CD14-positive monocyte (primary cell): ENCODE measurements at regions not wholly inside any gene's neighbourhood (a gene's known extent, or its start where the extent isn't known, plus 50 kb on each side); places are given as distances from the start of the nearest gene placed in this dataset.

Experiments used
- DNase-seq, 3 donors: peaks; one replicate each; pipeline ENCODE4 v3.0.0-alpha.2; 2011 to 2022
- H2AFZ ChIP-seq: 2 replicates; pipeline ENCODE4 v1.6.0; 2012; ENCODE audit warnings: mild to moderate bottlenecking, low read depth, low read length, inconsistent platforms; ENCODE audit not compliant: insufficient read depth, poor library complexity, severe bottlenecking
- H3K27ac ChIP-seq, 2 donors: 1 replicate in 1 of 2; 2 replicates in 1 of 2; pipeline ENCODE4 v1.5.1; 2012 to 2013; ENCODE audit warnings: low read length in 2 of 2, control low read depth in 1 of 2, inconsistent platforms in 1 of 2, low read depth in 1 of 2, mild to moderate bottlenecking in 1 of 2
- H3K27me3 ChIP-seq, 2 donors: one replicate each; pipeline versions ENCODE4 v1.6.0 to v1.6.1; 2011 to 2013; ENCODE audit warnings: low read length in 2 of 2; ENCODE audit not compliant: control insufficient read depth in 2 of 2, insufficient read depth in 2 of 2
- H3K36me3 ChIP-seq, 2 donors: replicated peaks in 1 of 2; 1 replicate in 1 of 2; 2 replicates in 1 of 2; pipeline versions ENCODE4 v1.5.1 to v1.6.1; 2012 to 2013; ENCODE audit warnings: low read length in 2 of 2, control low read depth in 1 of 2, inconsistent platforms in 1 of 2, mild to moderate bottlenecking in 1 of 2; ENCODE audit not compliant: insufficient read depth in 2 of 2, control insufficient read depth in 1 of 2
- H3K4me1 ChIP-seq, 2 donors: 1 replicate in 1 of 2; 2 replicates in 1 of 2; pipeline versions ENCODE4 v1.5.1 to v1.6.1; 2012 to 2013; ENCODE audit warnings: low read length in 2 of 2, control low read depth in 1 of 2, inconsistent platforms in 1 of 2, mild to moderate bottlenecking in 1 of 2, moderate library complexity in 1 of 2; ENCODE audit not compliant: insufficient read depth in 2 of 2, control insufficient read depth in 1 of 2
- H3K4me2 ChIP-seq: replicated peaks from 2 replicates; pipeline ENCODE3; 2012; ENCODE audit warnings: low read length, moderate library complexity, mild to moderate bottlenecking; ENCODE audit not compliant: poor library complexity, severe bottlenecking; ENCODE audit errors: extremely low read depth
- H3K4me3 ChIP-seq, 3 experiments: fragments of 200-600 bp in 1 of 3; sonication (generic) in 1 of 3; replicated peaks in 1 of 3; 1 replicate in 2 of 3; 2 replicates in 1 of 3; pipeline ENCODE4 v1.5.1; 2011 to 2013; ENCODE audit warnings: low read length in 3 of 3, mild to moderate bottlenecking in 3 of 3, control low read depth in 2 of 3, low read depth in 2 of 3, inconsistent platforms in 1 of 3, moderate library complexity in 1 of 3
- H3K79me2 ChIP-seq: 2 replicates; pipeline ENCODE4 v1.6.0; 2012; ENCODE audit warnings: mild to moderate bottlenecking, control low read depth, inconsistent platforms, low read length, moderate library complexity; ENCODE audit not compliant: insufficient read depth
- H3K9ac ChIP-seq: 2 replicates; pipeline ENCODE4 v1.6.0; 2017; ENCODE audit warnings: low read length, mild to moderate bottlenecking; ENCODE audit not compliant: insufficient read depth, poor library complexity, severe bottlenecking
- H3K9me3 ChIP-seq, 2 donors: replicated peaks in 1 of 2; 1 replicate in 1 of 2; 2 replicates in 1 of 2; pipeline versions ENCODE4 v1.5.1 to v1.6.1; 2012 to 2013; ENCODE audit warnings: low read length in 2 of 2, control low read depth in 1 of 2; ENCODE audit not compliant: control insufficient read depth in 1 of 2, insufficient read depth in 1 of 2
- H4K20me1 ChIP-seq: 2 replicates; pipeline ENCODE4 v1.6.0; 2012; ENCODE audit warnings: mild to moderate bottlenecking, low read length, control low read depth, moderate library complexity; ENCODE audit not compliant: insufficient read depth
- H3K27ac Mint-ChIP-seq, 7 donors: one replicate each; pipeline ENCODE4 v1.8.0; 2020; ENCODE audit warnings: mild to moderate bottlenecking in 7 of 7, mixed read lengths in 7 of 7, moderate library complexity in 6 of 7, inconsistent platforms in 2 of 7
- H3K27me3 Mint-ChIP-seq, 3 donors: one replicate each; pipeline ENCODE4 v1.8.0; 2021 to 2022; ENCODE audit warnings: low read depth in 3 of 3, mild to moderate bottlenecking in 3 of 3, mixed read lengths in 3 of 3, moderate library complexity in 3 of 3, inconsistent platforms in 1 of 3
- H3K36me3 Mint-ChIP-seq, 2 donors: one replicate each; pipeline ENCODE4 v1.8.0; 2020; ENCODE audit warnings: mixed read lengths in 2 of 2, inconsistent platforms in 1 of 2, mild to moderate bottlenecking in 1 of 2
- H3K4me1 Mint-ChIP-seq: one replicate; pipeline ENCODE4 v1.8.0; 2020; ENCODE audit warnings: mild to moderate bottlenecking, mixed read lengths
- H3K4me3 Mint-ChIP-seq, 2 donors: one replicate each; pipeline ENCODE4 v1.8.0; 2020; ENCODE audit warnings: mild to moderate bottlenecking in 2 of 2, mixed read lengths in 2 of 2, moderate library complexity in 1 of 2
- H3K9me3 Mint-ChIP-seq, 7 donors: one replicate each; pipeline ENCODE4 v1.8.0; 2020 to 2022; ENCODE audit warnings: mixed read lengths in 7 of 7, mild to moderate bottlenecking in 6 of 7, moderate library complexity in 6 of 7, inconsistent platforms in 2 of 7
- WGBS: methylation state at CpG from one replicate; pipeline ENCODE4 v1.1.5; 2013; ENCODE audit warnings: missing lambda C conversion rate; ENCODE audit not compliant: insufficient coverage; 5-methylcytosine and 5-hydroxymethylcytosine counted together
- intact Hi-C, 2 donors: fragments of 100-400 bp; cut with micrococcal nuclease; formaldehyde crosslinking; loops; one replicate each; pipeline versions ENCODE4 v1.15.0 to v1.15.1; 2023
- TF ChIP-seq, protein P1 (sequence below): fragments of 200-600 bp; IDR thresholded peaks from one replicate; pipeline ENCODE4 v1.8.0; 2022; ENCODE audit warnings: antibody characterized with exemption, mild to moderate bottlenecking

DNA sequence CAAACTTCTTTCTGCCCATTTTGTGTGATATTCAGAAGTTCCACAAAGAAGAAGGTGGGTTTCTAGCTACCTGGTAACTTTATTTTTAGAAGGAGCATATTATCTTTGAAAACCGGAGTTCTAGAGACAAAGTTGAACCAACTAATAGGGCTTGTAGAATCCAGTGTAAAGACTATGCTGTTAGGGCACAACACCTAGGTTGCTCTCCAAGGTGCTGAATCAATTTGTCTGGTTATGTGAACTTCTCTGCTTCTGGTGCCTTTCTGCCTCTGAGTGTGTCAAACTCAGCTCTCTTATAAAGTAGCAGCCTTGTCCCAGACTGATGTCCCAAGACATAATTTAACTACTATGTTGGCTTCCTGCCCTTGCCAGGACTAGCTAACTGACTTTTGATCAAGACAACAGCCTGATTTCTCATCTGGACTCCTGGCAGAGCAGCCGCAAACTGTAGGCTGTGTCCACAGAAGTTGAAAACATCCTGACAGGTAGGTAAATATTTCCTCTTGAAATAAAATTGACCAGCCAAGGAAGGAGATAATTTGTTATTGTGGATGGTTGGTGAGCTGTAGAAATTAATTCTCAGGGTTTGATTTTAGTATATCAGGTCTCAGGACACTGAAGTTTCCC, 119.4 kb downstream of the CYRIA start:
- Histone ChIP-seq H3K36me3 (peaks cover 7 to 23% of the 10 kb centered on the region in 2 donors), H3K4me1 (no peaks in the 10 kb centered on the region), H3K4me3 (no peak overlapping the region), H3K27ac (no peak overlapping the region), H3K79me2 (no peaks in the 10 kb centered on the region), H3K4me2 (no peak overlapping the region), H2AFZ (no peak overlapping the region), H4K20me1 (peaks cover 25% of the 10 kb centered on the region), H3K9me3 (no peaks in the 10 kb centered on the region), H3K27me3 (peaks cover 0 to 3% of the 10 kb centered on the region in 2 donors), H3K9ac (no peak overlapping the region)
- H3K4me1 Mint-ChIP-seq, result no peaks in the 10 kb centered on the region
- H3K27me3 Mint-ChIP-seq, result peaks cover 0 to 10% (median 8%) of the 10 kb centered on the region in 3 donors
- no peak overlapping the region for H3K27ac Mint-ChIP-seq
- peak in 1 of 3 donors; percentile 20 for DNase-seq
- intact Hi-C loops, result no loop called here
- peaks cover 22 to 23% of the 10 kb centered on the region in 2 donors for H3K36me3 Mint-ChIP-seq
- WGBS, result 75% methylated on average over 2 of the region's 2 CpGs
- TF ChIP-seq, protein P1, sequence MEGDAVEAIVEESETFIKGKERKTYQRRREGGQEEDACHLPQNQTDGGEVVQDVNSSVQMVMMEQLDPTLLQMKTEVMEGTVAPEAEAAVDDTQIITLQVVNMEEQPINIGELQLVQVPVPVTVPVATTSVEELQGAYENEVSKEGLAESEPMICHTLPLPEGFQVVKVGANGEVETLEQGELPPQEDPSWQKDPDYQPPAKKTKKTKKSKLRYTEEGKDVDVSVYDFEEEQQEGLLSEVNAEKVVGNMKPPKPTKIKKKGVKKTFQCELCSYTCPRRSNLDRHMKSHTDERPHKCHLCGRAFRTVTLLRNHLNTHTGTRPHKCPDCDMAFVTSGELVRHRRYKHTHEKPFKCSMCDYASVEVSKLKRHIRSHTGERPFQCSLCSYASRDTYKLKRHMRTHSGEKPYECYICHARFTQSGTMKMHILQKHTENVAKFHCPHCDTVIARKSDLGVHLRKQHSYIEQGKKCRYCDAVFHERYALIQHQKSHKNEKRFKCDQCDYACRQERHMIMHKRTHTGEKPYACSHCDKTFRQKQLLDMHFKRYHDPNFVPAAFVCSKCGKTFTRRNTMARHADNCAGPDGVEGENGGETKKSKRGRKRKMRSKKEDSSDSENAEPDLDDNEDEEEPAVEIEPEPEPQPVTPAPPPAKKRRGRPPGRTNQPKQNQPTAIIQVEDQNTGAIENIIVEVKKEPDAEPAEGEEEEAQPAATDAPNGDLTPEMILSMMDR, result no peak
- no peaks in the 10 kb centered on the region for H3K9me3 Mint-ChIP-seq
- H3K4me3 Mint-ChIP-seq, result no peak overlapping the region

DNA sequence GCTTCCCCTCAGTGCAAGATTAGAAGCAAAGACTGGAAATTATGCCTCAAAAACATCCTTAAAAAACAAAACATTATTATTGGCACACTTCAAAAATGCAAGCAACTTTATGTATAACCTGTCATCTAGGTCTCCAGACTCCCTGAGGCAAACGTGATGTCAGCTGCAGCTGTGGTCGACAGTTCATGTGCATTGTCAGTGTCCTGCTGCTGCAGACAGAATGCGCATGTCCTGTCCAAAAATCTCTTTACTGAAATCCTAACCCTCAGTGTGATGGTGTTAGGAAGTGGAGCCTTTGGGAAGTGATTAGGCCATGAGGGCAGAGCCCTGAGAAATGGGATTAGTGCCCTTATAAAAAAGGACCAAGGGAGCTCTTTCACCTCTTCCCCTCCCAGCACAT, 126.9 kb downstream of the CYRIA start:
- TF ChIP-seq, protein P1, result no peak

More for the DNA sequence above, 126.9 kb downstream of the CYRIA start:
- no peaks in the 10 kb centered on the region for H3K36me3 ChIP-seq
- WGBS, result 80% methylated on average over 1 of the region's 3 CpGs
- H3K27me3 Mint-ChIP-seq, result peaks cover 5 to 10% (median 10%) of the 10 kb centered on the region in 3 donors
- H3K4me2 ChIP-seq, result no peak overlapping the region
- H4K20me1 ChIP-seq, result no peaks in the 10 kb centered on the region
- peaks cover 2 to 10% of the 10 kb centered on the region in 2 donors for H3K27me3 ChIP-seq
- no peak overlapping the region for H3K27ac ChIP-seq
- H3K36me3 Mint-ChIP-seq, result no peaks in the 10 kb centered on the region
- H3K79me2 ChIP-seq, result no peaks in the 10 kb centered on the region
- no peaks in the 10 kb centered on the region for H3K4me1 Mint-ChIP-seq
- intact Hi-C loops, result no loop called here
- DNase-seq, result no peak
- no peak overlapping the region for H3K4me3 ChIP-seq
- H3K4me1 ChIP-seq, result no peaks in the 10 kb centered on the region
- peaks cover 0 to 3% (median 0%) of the 10 kb centered on the region in 7 donors for H3K9me3 Mint-ChIP-seq
- no peaks in the 10 kb centered on the region for H3K9me3 ChIP-seq
- no peak overlapping the region for H3K4me3 Mint-ChIP-seq
- no peak overlapping the region for H3K27ac Mint-ChIP-seq
- H2AFZ ChIP-seq, result no peak overlapping the region
- H3K9ac ChIP-seq, result no peak overlapping the region
